DOHH2 (cell line): ENCODE measurements at regions not wholly inside any gene's neighbourhood (a gene's known extent, or its start where the extent isn't known, plus 50 kb on each side); places are given as distances from the start of the nearest gene placed in this dataset.

Experiments
- H3F3A ChIP-seq: fragments of 200-600 bp; sonication (generic), shearing (Covaris generic); 2 replicates; pipeline ENCODE4 v1.6.0; 2016; ENCODE audit warnings: antibody characterized with exemption, mild to moderate bottlenecking; ENCODE audit not compliant: control insufficient read depth, insufficient read depth
- H3K27ac ChIP-seq: fragments of 200-600 bp; sonication (generic); 2 replicates; pipeline ENCODE4 v1.5.1; 2014; ENCODE audit warnings: low read depth, mild to moderate bottlenecking, low read length, moderate library complexity
- H3K27me3 ChIP-seq: fragments of 200-600 bp; sonication (generic); 2 replicates; pipeline ENCODE4 v1.6.1; 2014; ENCODE audit warnings: mild to moderate bottlenecking, low read length, mixed read lengths; ENCODE audit not compliant: control insufficient read depth
- H3K36me3 ChIP-seq: fragments of 200-600 bp; sonication (generic); 2 replicates; pipeline ENCODE4 v1.6.1; 2014; ENCODE audit warnings: mild to moderate bottlenecking, low read length, moderate library complexity, mixed read lengths; ENCODE audit not compliant: control insufficient read depth
- H3K4me1 ChIP-seq: fragments of 200-600 bp; sonication (generic); 2 replicates; pipeline ENCODE4 v1.6.1; 2014; ENCODE audit warnings: mild to moderate bottlenecking, low read length, mixed read lengths; ENCODE audit not compliant: control insufficient read depth
- H3K4me2 ChIP-seq: fragments of 200-600 bp; sonication (generic); 2 replicates; pipeline ENCODE4 v1.6.0; 2014; ENCODE audit warnings: mild to moderate bottlenecking, low read length, moderate library complexity
- H3K4me3 ChIP-seq: fragments of 200-600 bp; sonication (generic); 2 replicates; pipeline ENCODE4 v1.5.1; 2014; ENCODE audit warnings: mild to moderate bottlenecking, low read length, mixed read lengths
- H3K79me2 ChIP-seq: fragments of 200-600 bp; sonication (generic); 2 replicates; pipeline ENCODE4 v1.6.1; 2014; ENCODE audit warnings: mild to moderate bottlenecking, low read length, mixed read lengths; ENCODE audit not compliant: control insufficient read depth
- H3K9me2 ChIP-seq: fragments of 200-600 bp; sonication (generic); replicated peaks from 2 replicates; pipeline ENCODE4 v1.6.1; 2014; ENCODE audit warnings: mild to moderate bottlenecking, low read length, mixed read lengths; ENCODE audit not compliant: control insufficient read depth
- H3K9me3 ChIP-seq: fragments of 200-600 bp; sonication (generic); 2 replicates; pipeline ENCODE4 v1.6.1; 2014; ENCODE audit warnings: antibody characterized with exemption, low read length, mixed read lengths; ENCODE audit not compliant: control insufficient read depth, insufficient read depth
- H4K20me1 ChIP-seq: fragments of 200-600 bp; sonication (generic); 2 replicates; pipeline ENCODE4 v1.6.0; 2014; ENCODE audit warnings: low read depth, mild to moderate bottlenecking, antibody characterized with exemption, low read length, moderate library complexity; ENCODE audit not compliant: control insufficient read depth, insufficient read depth
- CTCF ChIP-seq: fragments of 200-600 bp; sonication (generic); IDR thresholded peaks from one replicate; pipeline ENCODE4 v1.5.1; 2014; ENCODE audit warnings: antibody characterized with exemption, mild to moderate bottlenecking, low read depth, low read length; ENCODE audit not compliant: poor library complexity, severe bottlenecking
- EZH2phosphoT487 ChIP-seq: fragments of 200-600 bp; sonication (generic); IDR thresholded peaks from 2 replicates; pipeline ENCODE4 v1.6.1; 2017; ENCODE audit warnings: borderline replicate concordance, mild to moderate bottlenecking, antibody characterized with exemption, low read length, moderate library complexity, mixed read lengths

DNA sequence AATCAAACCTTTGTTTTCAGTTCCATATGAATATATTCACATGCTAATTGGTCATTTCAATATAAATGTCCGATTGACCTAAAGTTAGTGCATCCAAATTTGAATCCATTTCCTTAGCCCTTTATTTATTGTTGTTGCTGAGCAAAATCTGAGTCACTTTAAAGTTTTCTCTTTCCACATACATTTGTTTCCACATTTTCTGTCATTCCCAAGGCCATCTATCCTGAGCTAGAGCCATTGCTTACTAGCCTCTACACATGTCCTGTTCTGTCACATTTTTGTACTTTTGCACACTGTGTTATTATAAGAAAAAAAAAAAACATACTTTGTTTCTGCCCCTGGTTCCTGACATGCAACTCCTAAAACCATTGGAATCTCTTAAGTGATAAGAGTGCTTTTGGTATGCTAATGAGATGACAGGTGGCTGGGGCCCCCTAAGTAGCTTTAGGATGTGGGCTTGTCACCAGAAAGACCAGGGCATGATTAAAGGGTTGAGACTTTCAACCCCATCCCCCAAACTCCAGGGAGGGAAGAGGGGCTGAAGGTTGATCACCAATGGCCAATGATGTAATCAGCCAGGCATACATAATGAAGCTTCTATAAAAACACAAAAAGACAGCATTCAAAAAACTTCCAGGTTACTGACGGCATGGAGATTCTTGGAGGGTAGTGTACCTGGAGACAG, 353.3 kb upstream of the MAGEB16 start:
- TF ChIP-seq CTCF = no peak
- no peak for TF ChIP-seq EZH2phosphoT487
- Histone ChIP-seq H3K4me1 (no peaks in the 10 kb centered on the region), H3F3A (no peaks in the 10 kb centered on the region), H3K4me2 (no peak overlapping the region), H3K27ac (no peak overlapping the region), H3K9me3 (no peaks in the 10 kb centered on the region), H3K27me3 (no peaks in the 10 kb centered on the region), H3K36me3 (no peaks in the 10 kb centered on the region), H3K79me2 (no peaks in the 10 kb centered on the region), H4K20me1 (no peaks in the 10 kb centered on the region), H3K9me2 (no peaks in the 10 kb centered on the region), H3K4me3 (no peak overlapping the region)

- Histone ChIP-seq H3K4me2 (no peak overlapping the region), H3K9me2 (no peaks in the 10 kb centered on the region), H3K27me3 (no peaks in the 10 kb centered on the region), H4K20me1 (no peaks in the 10 kb centered on the region), H3K4me1 (no peaks in the 10 kb centered on the region), H3K27ac (no peak overlapping the region), H3K9me3 (no peaks in the 10 kb centered on the region), H3K36me3 (no peaks in the 10 kb centered on the region), H3F3A (no peaks in the 10 kb centered on the region), H3K4me3 (no peak overlapping the region), H3K79me2 (no peaks in the 10 kb centered on the region)
- TF ChIP-seq EZH2phosphoT487 (no peak), CTCF (no peak)
Measured at GRCh38 chrX:35445912-35446311, 352.2 kb upstream of the MAGEB16 start.

DNA sequence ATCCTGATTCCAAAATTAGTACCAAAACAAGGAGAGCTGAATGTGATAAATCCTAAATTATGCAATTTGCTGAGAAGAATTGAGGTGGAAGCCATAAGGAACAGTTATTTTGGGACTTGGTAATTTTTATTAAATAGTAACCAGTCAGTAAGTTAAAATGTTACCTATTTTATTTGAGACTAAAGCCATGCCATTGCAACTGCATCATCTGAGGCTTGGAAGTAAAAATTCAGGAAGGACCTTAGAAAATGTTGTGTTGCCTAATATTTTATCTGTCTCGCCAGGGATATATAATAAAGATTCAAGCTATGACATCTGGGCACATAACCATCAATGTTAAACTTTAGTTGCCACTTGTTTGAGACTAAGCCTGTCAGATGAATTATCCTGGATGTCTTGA, 341.3 kb upstream of the MAGEB16 start:
- Histone ChIP-seq H3F3A (no peaks in the 10 kb centered on the region), H3K79me2 (no peaks in the 10 kb centered on the region), H3K4me1 (no peaks in the 10 kb centered on the region), H3K4me3 (no peak overlapping the region), H3K9me3 (no peaks in the 10 kb centered on the region), H3K4me2 (no peak overlapping the region), H3K27ac (no peak overlapping the region), H3K27me3 (no peaks in the 10 kb centered on the region), H3K36me3 (no peaks in the 10 kb centered on the region), H4K20me1 (no peaks in the 10 kb centered on the region), H3K9me2 (no peaks in the 10 kb centered on the region)
- TF ChIP-seq CTCF = no peak
- no peak for TF ChIP-seq EZH2phosphoT487
